ENCODE measurements at regions not wholly inside any gene's neighbourhood (a gene's known extent, or its start where the extent isn't known, plus 50 kb on each side); places are given as distances from the start of the nearest gene placed in this dataset.
"Not testable (repeated sequence)": the region's sequence is repeated elsewhere in the genome, so short reads cannot be mapped to it uniquely, and the experiment has no call there.

DNA sequence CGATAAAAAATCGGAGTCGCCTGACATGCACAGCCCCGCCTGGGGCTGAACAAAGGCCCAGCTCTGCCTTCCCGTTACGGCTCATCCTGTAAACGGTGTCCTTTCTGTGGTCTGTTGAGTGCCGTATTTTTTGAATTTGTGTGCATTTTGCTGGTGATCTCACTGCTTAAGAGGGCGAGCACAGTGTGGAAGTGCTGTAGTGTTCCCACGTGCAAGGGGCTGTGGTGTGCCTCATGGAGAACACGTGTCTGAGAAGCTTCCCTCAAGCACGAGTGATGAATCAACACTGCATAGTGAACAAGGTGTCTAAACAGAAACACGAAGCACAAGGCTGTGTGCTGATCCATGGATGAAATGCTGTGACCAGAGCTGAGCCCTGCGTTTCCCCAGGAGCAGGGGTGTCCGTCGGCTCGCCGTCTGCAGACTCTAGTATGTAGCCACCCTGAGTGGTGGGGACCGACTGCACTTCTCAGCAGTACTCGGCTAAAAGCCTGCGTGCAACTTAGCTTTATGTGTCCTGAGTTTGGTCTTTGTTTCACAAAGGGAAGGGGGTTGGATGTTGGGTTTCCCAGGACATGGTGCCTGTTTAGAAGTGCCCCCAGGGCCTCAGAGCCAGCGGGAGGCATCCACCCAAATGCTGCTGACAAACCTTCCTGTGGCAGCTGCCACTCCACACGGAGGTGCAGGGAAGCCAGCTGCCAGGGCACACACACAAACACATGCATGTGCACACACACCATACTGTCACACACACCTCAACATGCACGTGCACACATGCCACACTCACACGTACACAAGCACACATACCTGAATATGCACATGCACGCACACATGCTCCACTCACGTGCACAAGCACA is 77.2 kb upstream of the IRX4 start:
- TF ChIP-seq POLR2A (IDR thresholded peaks at IDR 0.05; ENCODE audit: low read length) (no peak), GATA1 (IDR thresholded peaks at IDR 0.05; ENCODE audit: low read depth, low read length) (no peak)
- DNase-seq, result no peak

DNA sequence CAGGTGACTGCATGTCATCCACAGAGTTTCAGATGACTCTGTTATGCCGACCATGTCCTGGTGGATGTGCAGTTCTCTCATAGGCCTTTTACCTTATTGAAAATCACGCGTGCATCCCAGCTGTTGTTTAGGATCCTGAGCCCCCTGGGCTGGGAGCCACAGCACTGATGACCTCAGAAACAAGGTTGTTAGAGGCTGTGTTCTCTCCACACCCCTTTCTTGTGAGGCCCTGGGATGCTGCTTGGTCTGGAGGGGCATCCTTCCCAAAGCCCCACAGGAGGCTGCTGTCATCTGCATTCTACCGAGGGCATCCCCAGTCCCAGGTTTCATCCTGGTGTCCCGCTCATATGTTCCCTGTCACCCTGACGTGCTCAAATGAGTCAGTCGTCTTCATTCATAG is 76.5 kb upstream of the IRX4 start:
- TF ChIP-seq POLR2A (IDR thresholded peaks at IDR 0.05; ENCODE audit: low read length) (no peak), GATA1 (IDR thresholded peaks at IDR 0.05; ENCODE audit: low read depth, low read length) (no peak)
- DNase-seq, result no peak

DNA sequence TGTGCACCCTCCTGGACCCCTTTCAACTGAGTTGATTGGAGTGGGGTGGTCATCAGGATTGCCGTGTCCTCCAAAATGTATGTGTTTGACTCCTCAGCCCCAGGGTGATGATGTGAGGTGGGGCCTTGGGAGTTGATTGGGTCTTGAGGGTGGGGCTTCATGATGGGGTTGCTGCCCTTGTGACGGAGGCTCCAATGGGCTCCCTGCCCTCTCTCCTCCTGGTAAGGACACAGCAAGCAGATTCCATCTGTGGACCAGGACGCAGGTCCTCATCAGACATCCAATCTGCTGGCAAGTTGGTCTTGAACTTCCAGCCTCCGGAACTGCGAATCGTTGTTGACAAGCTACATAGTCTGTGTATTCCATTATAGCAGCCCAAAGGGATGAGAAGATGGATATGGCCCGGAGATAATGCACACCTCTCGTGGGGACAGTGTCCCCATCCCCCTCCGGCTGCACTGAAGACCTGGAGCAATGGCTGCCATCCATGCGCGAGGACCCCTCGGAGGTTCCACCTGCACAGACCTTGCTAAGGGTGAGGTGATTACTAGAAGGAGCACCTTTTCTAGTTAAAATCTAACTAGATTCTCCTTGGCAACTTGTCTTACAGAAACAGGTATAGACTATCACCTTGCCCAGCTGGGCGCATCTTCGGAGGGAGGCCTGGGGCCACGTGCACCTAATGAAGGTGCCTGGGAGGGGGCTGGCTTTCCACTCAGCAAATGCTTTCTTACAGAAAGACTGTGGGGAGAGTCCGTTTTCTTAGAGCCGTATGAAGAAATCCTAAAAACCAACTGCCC is 75.7 kb upstream of the IRX4 start:
- DNase-seq, result no peak
- TF ChIP-seq POLR2A (IDR thresholded peaks at IDR 0.05; ENCODE audit: low read length), result no peak
- no peak for TF ChIP-seq GATA1 (IDR thresholded peaks at IDR 0.05; ENCODE audit: low read depth, low read length)

DNA sequence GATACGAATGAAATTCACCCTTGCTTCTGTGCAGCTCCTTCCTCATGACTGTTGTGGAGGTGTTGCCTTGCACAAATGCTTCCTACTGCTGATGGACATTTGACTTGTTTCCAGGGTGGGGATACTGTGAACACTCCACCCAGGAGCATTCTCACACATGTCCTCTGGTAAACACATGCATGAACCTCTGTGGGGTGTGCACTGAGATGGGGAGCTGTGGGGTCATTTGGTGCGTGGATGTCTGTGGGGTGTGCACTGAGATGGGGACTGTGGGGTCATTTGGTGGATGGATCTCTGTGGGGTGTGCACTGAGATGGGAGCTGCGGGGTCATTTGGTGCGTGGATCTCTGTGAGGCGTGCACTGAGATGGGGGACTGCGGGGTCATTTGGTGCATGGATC is 72.9 kb upstream of the IRX4 start:
- DNase-seq, result no peak
- no peak for TF ChIP-seq GATA1 (IDR thresholded peaks at IDR 0.05; ENCODE audit: low read depth, low read length)
- TF ChIP-seq POLR2A (IDR thresholded peaks at IDR 0.05; ENCODE audit: low read length), result no peak

DNA sequence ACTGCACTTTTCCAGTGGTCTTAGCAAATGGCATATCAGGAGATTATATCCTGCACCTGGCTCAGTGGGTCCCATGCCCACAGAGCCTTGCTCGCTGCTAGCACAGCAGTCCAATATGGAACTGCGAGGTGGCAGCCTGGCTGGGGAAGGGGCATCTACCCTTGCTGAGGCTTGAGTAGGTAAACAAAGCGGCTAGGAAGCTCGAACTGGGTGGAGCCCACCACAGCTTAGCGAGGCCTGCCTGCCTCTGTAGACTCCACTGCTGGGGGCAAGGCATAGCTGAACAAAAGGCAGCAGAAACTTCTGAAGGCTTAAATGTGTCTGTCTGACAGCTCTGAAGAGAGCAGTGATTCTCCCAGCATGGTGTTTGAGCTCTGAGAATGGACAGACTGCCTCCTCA is 71.0 kb upstream of the IRX4 start:
- not testable (repeated sequence) for DNase-seq

DNA sequence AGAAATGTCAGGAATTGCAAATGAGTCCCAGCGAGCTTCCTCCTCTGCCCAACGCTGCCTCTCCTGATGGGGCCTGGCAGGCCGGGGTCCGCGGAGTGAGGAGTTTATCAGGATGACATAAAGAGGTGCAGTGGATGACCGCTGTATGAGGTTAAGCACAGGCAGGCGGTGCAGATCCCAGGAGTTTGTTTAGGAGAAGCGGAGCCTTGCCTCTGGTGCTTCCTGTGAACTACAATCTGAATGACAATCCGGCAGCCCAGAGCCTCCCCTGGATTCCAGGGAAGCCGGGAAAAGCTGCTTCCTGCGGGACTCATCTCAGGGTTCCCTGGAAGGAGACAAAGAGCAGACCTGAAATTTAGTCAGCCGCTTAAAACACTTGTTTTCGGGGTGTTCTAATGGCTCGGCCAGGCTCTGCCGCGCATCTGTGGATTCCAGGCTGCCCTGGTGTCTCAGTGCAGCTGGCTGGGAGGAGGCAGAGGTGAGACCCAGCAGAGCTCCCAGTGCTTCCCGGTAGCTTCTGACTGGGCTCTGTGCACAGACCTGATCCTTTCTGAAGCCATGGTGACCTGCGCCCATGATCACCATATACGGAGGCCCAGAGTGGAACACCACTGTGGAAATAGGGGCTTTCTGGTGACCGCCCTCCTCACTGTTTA is 69.8 kb upstream of the IRX4 start:
- TF ChIP-seq POLR2A (IDR thresholded peaks at IDR 0.05; ENCODE audit: low read length), result no peak
- TF ChIP-seq GATA1 (IDR thresholded peaks at IDR 0.05; ENCODE audit: low read depth, low read length), result no peak
- DNase-seq, result no peak

DNA sequence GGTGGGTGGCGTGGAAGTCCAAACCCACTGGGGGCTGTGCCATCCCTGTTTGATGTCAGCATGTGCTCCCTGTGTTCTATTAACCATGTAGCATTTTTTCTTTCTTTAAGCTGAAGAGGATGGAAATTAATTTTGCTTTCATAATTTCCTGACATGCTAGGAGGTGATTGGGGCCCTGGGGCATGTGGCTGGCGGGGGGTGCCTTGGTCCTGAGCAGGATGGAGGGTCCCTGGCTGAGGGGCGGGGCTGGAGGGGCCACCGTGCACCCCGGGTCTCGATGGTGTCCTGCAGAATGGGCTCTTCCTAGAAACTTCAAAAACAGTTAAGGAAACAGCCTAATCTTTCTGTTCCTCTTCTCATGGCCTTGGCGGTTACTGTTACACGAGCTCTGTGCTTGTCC is 69.3 kb upstream of the IRX4 start:
- DNase-seq, result no peak
- TF ChIP-seq GATA1 (IDR thresholded peaks at IDR 0.05; ENCODE audit: low read depth, low read length) (no peak), POLR2A (IDR thresholded peaks at IDR 0.05; ENCODE audit: low read length) (no peak)

DNA sequence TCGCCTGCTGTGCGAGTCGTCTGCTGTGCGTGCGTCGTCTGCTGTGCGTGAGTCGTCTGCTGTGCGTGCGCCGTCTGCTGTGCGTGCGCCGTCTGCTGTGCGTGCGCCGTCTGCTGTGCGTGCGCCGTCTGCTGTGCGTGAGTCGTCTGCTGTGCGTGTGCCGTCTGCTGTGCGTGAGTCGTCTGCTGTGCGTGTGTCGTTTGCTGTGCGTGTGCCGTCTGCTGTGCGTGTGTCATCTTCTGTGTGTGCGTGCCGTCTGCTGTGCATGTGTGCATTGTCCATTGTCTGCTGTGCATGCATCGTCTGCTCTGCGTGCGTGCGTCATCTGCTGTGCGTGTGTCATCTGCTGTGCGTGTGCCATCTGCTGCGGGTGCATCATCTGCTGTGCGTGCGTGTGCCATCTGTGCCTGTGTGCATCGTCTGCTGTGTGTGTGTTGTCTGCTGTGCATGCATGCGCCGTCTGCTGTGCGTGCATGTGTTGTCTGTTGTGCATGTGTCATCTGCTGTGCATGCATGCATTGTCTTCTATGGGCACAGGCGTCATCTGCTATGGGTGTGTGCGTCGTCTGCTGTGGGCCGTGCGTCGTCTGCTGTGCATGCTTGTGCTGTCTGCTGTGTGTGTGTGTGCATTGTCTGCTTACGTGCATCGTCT is 68.6 kb upstream of the IRX4 start:
- DNase-seq, result no peak

DNA sequence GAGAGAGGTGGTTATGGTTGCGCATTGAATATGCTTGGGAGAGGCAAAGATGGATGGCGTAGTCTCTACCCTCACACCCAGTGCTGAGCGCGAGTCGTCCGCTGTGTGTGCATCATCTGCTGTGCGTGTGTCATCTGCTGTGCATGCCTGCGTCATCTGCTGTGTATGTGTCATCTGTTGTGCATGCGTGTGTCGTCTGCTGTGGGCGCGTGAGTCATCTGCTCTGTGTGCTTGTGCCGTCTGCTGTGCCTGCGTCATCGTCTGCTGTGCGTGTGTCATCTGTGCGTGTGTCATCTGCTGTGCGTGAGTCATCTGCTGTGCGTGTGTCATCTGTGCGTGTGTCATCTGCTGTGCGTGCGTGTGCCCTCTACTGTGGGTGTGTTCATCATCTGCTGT is 68.0 kb upstream of the IRX4 start:
- DNase-seq, result no peak
- no peak for TF ChIP-seq GATA1 (IDR thresholded peaks at IDR 0.05; ENCODE audit: low read depth, low read length)
- TF ChIP-seq POLR2A (IDR thresholded peaks at IDR 0.05; ENCODE audit: low read length), result no peak

More for the DNA sequence above, 68.6 kb upstream of the IRX4 start:
- TF ChIP-seq POLR2A (IDR thresholded peaks at IDR 0.05; ENCODE audit: low read length), result no peak
- no peak for TF ChIP-seq GATA1 (IDR thresholded peaks at IDR 0.05; ENCODE audit: low read depth, low read length)

DNA sequence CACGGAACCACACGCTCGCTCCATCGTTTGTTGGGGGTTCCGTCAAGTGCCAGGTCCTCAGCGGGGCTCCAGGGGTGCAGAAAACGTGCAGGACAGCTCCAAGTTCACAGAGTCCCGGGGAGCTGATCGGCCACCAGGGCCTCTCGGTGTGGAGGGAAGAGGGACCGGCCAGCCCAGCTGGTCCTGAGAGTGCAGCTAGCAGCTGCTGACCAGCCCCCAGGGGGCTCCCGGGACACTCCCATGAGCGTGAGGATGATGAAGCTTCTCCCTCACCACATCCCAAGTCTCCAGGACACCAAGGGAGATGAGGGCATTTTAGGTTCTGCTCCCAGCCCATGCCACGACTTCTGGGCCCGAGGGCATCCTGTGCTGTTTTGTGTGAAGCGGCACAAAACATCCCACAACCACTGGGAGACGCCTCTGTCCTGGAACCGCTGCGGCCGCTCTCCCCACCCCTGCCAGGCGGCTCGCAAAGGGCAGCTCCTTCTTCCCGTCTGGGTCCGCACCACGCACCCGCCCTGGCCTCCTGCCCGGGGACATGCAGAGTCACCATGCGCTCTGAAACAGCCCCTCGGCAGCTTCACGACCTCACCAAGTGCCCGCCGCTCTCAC is 67.5 kb upstream of the IRX4 start:
- no peak for DNase-seq
- TF ChIP-seq GATA1 (IDR thresholded peaks at IDR 0.05; ENCODE audit: low read depth, low read length) (no peak), POLR2A (IDR thresholded peaks at IDR 0.05; ENCODE audit: low read length) (no peak)

DNA sequence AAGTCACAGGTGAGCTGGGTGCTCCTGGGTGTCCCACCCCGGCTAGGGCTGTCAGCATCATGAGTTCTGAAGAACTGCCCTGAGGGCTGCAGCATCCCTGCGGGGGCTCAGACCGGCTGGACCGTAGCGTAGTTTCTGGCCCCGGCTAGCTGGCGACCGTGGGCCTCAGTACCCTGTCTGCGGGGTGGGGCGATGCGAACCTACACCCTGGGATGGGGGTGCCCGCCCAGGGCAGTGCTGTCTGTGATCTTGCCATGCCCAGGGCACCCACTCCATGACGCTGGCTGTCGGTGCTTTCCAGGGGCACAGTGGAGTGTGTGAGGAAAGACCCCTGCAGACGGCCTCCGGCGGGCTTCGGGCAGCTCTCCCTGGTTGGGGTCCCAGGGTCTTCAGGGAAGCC is 66.5 kb upstream of the IRX4 start:
- no peak for TF ChIP-seq GATA1 (IDR thresholded peaks at IDR 0.05; ENCODE audit: low read depth, low read length)
- no peak for TF ChIP-seq POLR2A (IDR thresholded peaks at IDR 0.05; ENCODE audit: low read length)
- DNase-seq, result no peak

DNA sequence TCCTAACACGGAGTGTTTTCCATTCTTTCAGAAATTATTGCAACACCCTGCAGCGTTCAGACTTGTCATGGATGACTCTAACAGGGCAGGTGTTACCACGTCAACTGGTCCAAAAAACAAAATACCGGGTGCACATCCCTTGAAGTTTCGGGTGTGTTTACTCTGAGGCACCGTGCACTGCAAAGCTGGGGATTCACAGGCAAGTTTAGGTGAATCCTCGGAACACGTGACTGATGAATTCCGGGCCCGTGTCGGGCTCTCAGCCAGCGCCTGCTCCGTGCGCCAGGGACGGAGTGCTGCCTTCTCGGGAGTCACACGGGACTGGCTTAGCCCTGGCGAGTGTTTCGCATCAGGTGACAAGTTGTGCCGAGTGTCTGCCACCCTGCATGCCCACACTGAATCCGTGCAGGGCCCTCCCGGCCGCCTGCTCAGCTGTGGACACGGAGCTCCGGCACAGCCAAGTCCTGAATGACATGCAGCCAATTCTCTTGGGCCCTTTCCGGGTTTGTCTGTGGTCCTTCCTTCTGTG is 66.0 kb upstream of the IRX4 start:
- TF ChIP-seq POLR2A (IDR thresholded peaks at IDR 0.05; ENCODE audit: low read length) (no peak), GATA1 (IDR thresholded peaks at IDR 0.05; ENCODE audit: low read depth, low read length) (no peak)
- DNase-seq, result no peak

DNA sequence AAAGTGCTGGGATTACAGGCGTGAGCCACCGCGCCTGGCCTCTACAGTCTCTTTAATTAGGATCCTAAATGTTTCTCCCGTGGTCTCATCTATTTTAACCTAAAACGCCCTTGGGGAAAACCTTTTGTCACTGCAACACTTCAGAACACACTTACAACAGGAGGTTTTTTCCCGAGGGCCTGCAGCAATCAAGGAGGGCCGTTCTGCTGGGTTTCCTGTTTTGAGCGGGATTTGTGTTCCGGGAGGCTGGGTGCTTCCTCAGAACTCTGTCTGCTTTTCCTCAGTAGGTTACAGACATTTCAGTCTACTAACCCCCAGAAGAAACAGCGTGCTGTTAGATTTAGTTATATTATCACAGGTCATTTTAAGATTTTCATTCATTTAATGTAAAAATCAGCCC is 65.4 kb upstream of the IRX4 start:
- no peak for DNase-seq
- TF ChIP-seq GATA1 (IDR thresholded peaks at IDR 0.05; ENCODE audit: low read depth, low read length), result no peak
- no peak for TF ChIP-seq POLR2A (IDR thresholded peaks at IDR 0.05; ENCODE audit: low read length)
